ENCODE measurements at regions not wholly inside any gene's neighbourhood (a gene's known extent, or its start where the extent isn't known, plus 50 kb on each side); places are given as distances from the start of the nearest gene placed in this dataset.

DNA sequence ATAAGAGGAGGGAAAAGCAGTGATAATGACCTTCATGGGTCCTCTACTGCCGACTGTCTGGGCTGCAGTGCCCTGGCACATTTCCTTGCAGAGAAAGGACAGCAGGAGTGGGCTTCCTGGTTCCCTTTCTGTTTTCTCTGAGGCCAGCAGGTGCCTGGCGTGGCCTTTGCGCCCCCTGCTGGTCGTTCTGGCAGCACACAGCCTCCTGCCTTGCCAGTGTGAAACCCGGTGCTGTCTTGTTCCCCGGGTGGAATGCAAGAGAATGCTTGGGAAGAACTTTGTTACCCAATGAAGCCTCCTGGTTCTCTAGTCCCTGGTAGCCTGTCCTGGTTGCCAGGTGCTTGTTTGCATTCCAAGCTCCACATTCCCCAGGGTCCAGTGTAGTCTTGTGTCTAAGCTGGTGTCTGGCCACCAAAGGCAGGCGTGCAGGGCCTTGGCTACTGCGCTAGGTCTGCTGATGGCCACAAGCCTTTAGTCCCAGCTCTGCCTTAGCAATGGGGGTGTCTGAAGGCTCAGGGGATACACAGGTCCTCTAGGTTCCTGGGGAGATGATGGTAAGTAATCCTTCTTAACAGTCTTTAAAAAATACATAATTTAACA, 1392.4 kb upstream of the TMEM132C start:
- DNase-seq (ENCODE audit: low read depth in 6 of 9, low spot score in 9 of 9), result peak in 7 of 9 donors; percentile 2 to 31 (median 10)
- Histone ChIP-seq H3K27ac (ENCODE audit: low read depth in 1 of 2, low read length in 1 of 2) (no peak overlapping the region), H3K4me1 (ENCODE audit: control insufficient read depth in 2 of 2, insufficient read depth in 2 of 2, low read length in 2 of 2) (no peaks in the 10 kb centered on the region), H3K27me3 (ENCODE audit: control insufficient read depth in 2 of 2, insufficient read depth in 1 of 2, low read length in 1 of 2) (no peaks in the 10 kb centered on the region), H3K36me3 (ENCODE audit: control insufficient read depth in 2 of 2, insufficient read depth in 2 of 2, low read length in 1 of 2) (no peaks in the 10 kb centered on the region), H3K4me3 (ENCODE audit: low read length in 2 of 2) (no peak overlapping the region), H3K9me3 (ENCODE audit: control insufficient read depth in 2 of 2, insufficient read depth in 1 of 2, low read length in 1 of 2) (no peaks in the 10 kb centered on the region)
- 32% methylated on average over 8 of the region's 8 CpGs for WGBS

DNA sequence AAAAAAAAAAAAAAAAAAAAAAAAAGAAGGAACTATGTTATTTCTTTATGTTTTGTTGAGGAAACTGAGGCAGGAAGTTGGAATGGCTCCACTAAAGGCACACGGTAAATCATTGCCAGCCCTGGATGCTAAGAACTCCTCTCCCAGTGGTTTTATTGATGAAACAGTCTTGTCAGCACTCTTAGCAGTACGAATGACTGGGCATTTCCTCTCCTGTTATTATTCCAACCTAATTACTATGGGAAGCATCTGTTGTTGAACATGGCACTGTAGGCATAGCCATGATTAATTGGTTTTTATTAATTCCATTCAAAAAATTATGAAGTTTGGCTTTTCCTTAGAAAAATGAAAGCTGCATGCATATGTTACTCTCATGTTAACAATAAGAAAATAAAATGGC, 1387.1 kb upstream of the TMEM132C start:
- Histone ChIP-seq H3K9me3 (ENCODE audit: control insufficient read depth in 2 of 2, insufficient read depth in 1 of 2, low read length in 1 of 2) (no peaks in the 10 kb centered on the region), H3K27me3 (ENCODE audit: control insufficient read depth in 2 of 2, insufficient read depth in 1 of 2, low read length in 1 of 2) (no peaks in the 10 kb centered on the region), H3K4me3 (ENCODE audit: low read length in 2 of 2) (no peak overlapping the region), H3K4me1 (ENCODE audit: control insufficient read depth in 2 of 2, insufficient read depth in 2 of 2, low read length in 2 of 2) (no peaks in the 10 kb centered on the region), H3K36me3 (ENCODE audit: control insufficient read depth in 2 of 2, insufficient read depth in 2 of 2, low read length in 1 of 2) (no peaks in the 10 kb centered on the region), H3K27ac (ENCODE audit: low read depth in 1 of 2, low read length in 1 of 2) (no peak overlapping the region)
- 71% methylated on average over 2 of the region's 2 CpGs for WGBS
- no peak for DNase-seq (ENCODE audit: low read depth in 6 of 9, low spot score in 9 of 9)

DNA sequence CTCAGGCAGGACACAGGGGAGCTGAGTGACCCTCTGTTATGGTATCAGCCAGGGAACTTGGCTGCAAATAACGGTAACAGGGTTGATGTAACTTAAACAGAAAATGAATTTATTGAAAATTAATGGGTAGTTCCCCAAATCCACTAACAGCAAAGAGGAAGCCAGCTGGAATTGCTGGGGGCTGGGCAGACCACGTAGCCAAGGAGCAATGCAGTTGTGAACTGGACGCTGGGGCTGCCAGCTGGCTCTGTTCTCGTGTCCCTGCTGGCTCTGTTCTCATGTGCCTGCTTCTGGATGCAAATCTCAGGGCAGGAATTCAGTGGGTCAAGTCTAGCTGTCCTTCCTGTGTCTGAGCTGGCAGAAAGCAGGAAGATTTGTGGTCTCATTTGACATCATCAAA, 1383.3 kb upstream of the TMEM132C start:
- WGBS, result 10% methylated on average over 4 of the region's 4 CpGs
- Histone ChIP-seq H3K4me3 (ENCODE audit: low read length in 2 of 2) (no peak overlapping the region), H3K9me3 (ENCODE audit: control insufficient read depth in 2 of 2, insufficient read depth in 1 of 2, low read length in 1 of 2) (no peaks in the 10 kb centered on the region), H3K27ac (ENCODE audit: low read depth in 1 of 2, low read length in 1 of 2) (no peak overlapping the region), H3K36me3 (ENCODE audit: control insufficient read depth in 2 of 2, insufficient read depth in 2 of 2, low read length in 1 of 2) (no peaks in the 10 kb centered on the region), H3K27me3 (ENCODE audit: control insufficient read depth in 2 of 2, insufficient read depth in 1 of 2, low read length in 1 of 2) (no peaks in the 10 kb centered on the region), H3K4me1 (ENCODE audit: control insufficient read depth in 2 of 2, insufficient read depth in 2 of 2, low read length in 2 of 2) (no peaks in the 10 kb centered on the region)
- DNase-seq (ENCODE audit: low read depth in 6 of 9, low spot score in 9 of 9), result no peak

DNA sequence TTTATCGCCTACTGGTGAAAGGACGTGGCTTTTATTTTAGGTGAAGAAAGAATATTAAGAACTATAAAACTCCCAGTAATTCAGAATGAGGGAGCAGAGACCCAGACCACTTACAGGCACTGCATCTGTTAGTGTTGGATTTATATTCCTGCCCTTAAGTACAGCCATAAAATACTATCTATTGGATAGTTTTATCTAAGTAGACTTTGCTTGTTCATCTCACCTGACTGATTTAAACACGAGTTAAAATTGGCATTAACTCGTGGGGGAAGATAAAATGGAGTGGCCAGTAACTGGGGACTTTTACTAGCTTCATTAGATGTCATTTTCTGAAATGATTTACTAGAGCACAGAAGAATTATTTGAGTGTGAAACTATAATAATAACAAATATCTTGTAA, 1377.5 kb upstream of the TMEM132C start:
- Histone ChIP-seq H3K27ac (ENCODE audit: low read depth in 1 of 2, low read length in 1 of 2) (no peak overlapping the region), H3K4me3 (ENCODE audit: low read length in 2 of 2) (no peak overlapping the region), H3K4me1 (ENCODE audit: control insufficient read depth in 2 of 2, insufficient read depth in 2 of 2, low read length in 2 of 2) (no peaks in the 10 kb centered on the region), H3K27me3 (ENCODE audit: control insufficient read depth in 2 of 2, insufficient read depth in 1 of 2, low read length in 1 of 2) (no peaks in the 10 kb centered on the region), H3K36me3 (ENCODE audit: control insufficient read depth in 2 of 2, insufficient read depth in 2 of 2, low read length in 1 of 2) (no peaks in the 10 kb centered on the region), H3K9me3 (ENCODE audit: control insufficient read depth in 2 of 2, insufficient read depth in 1 of 2, low read length in 1 of 2) (no peaks in the 10 kb centered on the region)
- no peak for DNase-seq (ENCODE audit: low read depth in 6 of 9, low spot score in 9 of 9)
- WGBS, result 88% methylated on average over 4 of the region's 4 CpGs

DNA sequence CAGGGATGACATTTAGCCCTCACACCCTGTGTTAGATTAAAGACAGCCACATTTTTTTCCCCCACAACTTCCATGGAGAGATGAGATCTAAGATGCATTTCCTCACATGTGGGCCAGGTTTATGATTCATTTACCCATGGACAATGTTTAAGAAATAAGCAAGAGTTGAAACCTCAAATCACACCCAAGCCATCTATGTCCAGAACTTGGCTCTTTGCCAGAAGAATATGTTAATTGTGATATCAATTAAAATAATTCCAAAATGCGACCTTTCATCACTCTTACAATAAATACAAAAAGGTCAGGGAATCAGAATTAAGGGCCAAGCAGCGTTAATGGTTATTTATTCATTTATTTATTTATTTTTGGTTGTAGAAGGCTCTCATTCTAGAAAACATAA, 1376.9 kb upstream of the TMEM132C start:
- no peak overlapping the region for H3K27ac ChIP-seq (ENCODE audit: low read depth in 1 of 2, low read length in 1 of 2)
- H3K4me3 ChIP-seq (ENCODE audit: low read length in 2 of 2), result no peak overlapping the region
- H3K4me1 ChIP-seq (ENCODE audit: control insufficient read depth in 2 of 2, insufficient read depth in 2 of 2, low read length in 2 of 2), result no peaks in the 10 kb centered on the region
- no peaks in the 10 kb centered on the region for H3K36me3 ChIP-seq (ENCODE audit: control insufficient read depth in 2 of 2, insufficient read depth in 2 of 2, low read length in 1 of 2)
- no peaks in the 10 kb centered on the region for H3K9me3 ChIP-seq (ENCODE audit: control insufficient read depth in 2 of 2, insufficient read depth in 1 of 2, low read length in 1 of 2)
- 71% methylated on average over 2 of the region's 2 CpGs for WGBS
- no peak for DNase-seq (ENCODE audit: low read depth in 6 of 9, low spot score in 9 of 9)
- no peaks in the 10 kb centered on the region for H3K27me3 ChIP-seq (ENCODE audit: control insufficient read depth in 2 of 2, insufficient read depth in 1 of 2, low read length in 1 of 2)

DNA sequence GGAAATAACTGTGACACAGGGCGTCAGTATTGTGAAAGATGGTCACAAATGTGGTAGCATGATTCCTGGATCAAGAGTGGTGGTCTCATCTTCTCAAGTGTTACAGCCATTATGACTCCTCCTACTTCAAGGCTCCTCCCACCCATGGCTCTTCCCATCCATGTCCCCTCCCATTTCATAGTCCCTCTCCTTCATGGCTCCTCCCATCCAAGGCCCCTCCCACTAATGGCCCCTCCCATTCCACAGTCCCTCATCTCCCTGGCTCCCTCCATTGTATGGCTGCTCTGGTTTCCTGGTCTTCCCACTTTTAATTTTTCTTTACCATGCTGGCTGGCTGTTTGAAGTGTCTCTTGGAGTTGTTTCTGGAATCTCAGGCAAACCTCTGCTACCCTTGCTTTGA, 1375.2 kb upstream of the TMEM132C start:
- Histone ChIP-seq H3K27me3 (ENCODE audit: control insufficient read depth in 2 of 2, insufficient read depth in 1 of 2, low read length in 1 of 2) (no peaks in the 10 kb centered on the region), H3K9me3 (ENCODE audit: control insufficient read depth in 2 of 2, insufficient read depth in 1 of 2, low read length in 1 of 2) (no peaks in the 10 kb centered on the region), H3K36me3 (ENCODE audit: control insufficient read depth in 2 of 2, insufficient read depth in 2 of 2, low read length in 1 of 2) (no peaks in the 10 kb centered on the region), H3K4me3 (ENCODE audit: low read length in 2 of 2) (no peak overlapping the region), H3K4me1 (ENCODE audit: control insufficient read depth in 2 of 2, insufficient read depth in 2 of 2, low read length in 2 of 2) (no peaks in the 10 kb centered on the region), H3K27ac (ENCODE audit: low read depth in 1 of 2, low read length in 1 of 2) (no peak overlapping the region)
- DNase-seq (ENCODE audit: low read depth in 6 of 9, low spot score in 9 of 9), result no peak
- WGBS, result 98% methylated on average over 1 of the region's 1 CpG

DNA sequence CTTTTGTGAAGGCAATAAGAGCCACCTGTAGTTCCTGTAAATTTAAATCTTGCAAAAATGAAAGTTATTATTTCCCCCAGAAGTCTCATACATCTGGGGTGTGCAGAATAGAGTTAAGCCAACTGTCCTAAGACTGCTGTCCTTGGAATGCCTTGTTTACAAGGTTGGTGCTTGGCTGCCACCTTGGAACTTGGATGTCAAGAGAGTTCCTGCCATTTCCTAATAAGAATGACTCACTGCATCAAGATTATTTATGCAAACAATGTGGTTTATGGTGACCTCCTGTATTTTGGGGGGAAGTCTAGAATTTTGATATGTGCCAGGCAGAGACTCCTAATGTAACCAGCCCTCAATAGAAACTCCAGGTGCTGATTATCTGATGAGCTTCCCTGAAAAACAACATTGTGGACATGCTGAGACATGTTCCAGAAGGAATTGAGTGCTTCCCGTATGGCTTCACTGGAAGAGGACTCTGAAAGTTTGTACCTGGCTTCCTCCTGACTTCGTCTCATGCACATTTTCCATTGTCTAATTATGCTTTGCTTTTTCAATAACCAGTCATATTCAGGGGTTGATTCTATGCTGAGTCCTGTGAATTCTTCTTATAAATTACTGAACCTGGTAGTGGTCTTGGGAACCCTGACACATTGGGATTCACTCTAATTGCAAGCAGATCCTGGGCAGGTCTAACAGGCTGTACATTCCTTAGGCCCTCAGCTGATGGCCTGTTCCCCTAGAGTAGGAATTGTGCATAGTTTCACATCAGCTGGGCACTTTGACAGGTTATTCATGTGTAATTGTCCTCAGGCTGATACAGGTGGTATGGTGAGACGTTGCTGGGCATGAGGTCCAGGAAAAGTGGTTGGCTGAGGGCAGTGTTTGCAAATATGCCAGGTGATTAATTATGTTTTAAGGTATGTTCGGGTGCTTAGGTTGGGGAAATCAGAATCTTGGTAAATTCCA, 1370.7 kb upstream of the TMEM132C start:
- Histone ChIP-seq H3K27ac (ENCODE audit: low read depth in 1 of 2, low read length in 1 of 2) (no peak overlapping the region), H3K4me3 (ENCODE audit: low read length in 2 of 2) (no peak overlapping the region), H3K4me1 (ENCODE audit: control insufficient read depth in 2 of 2, insufficient read depth in 2 of 2, low read length in 2 of 2) (no peaks in the 10 kb centered on the region), H3K9me3 (ENCODE audit: control insufficient read depth in 2 of 2, insufficient read depth in 1 of 2, low read length in 1 of 2) (no peaks in the 10 kb centered on the region), H3K36me3 (ENCODE audit: control insufficient read depth in 2 of 2, insufficient read depth in 2 of 2, low read length in 1 of 2) (no peaks in the 10 kb centered on the region), H3K27me3 (ENCODE audit: control insufficient read depth in 2 of 2, insufficient read depth in 1 of 2, low read length in 1 of 2) (no peaks in the 10 kb centered on the region)
- 82% methylated on average over 4 of the region's 4 CpGs for WGBS
- no peak for DNase-seq (ENCODE audit: low read depth in 6 of 9, low spot score in 9 of 9)

DNA sequence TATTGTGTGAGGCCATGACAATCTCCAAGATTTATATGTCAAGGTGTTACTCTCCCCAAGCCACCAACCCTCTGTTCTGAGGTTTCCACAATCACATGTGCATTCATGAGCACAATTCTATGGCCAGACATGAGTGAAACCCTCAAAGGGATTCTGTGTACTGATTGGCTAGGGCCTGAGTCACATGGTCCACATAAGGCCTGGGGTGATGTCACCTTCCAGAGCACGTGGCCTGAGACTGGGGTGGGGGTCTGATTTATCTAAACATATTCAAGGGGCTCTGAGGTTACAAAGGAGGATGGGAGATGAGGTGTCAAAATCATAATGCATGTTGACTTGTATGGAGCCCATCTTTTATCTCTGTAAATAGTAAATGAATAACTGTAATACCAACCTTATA, 1369.9 kb upstream of the TMEM132C start:
- no peaks in the 10 kb centered on the region for H3K36me3 ChIP-seq (ENCODE audit: control insufficient read depth in 2 of 2, insufficient read depth in 2 of 2, low read length in 1 of 2)
- H3K4me3 ChIP-seq (ENCODE audit: low read length in 2 of 2), result no peak overlapping the region
- H3K9me3 ChIP-seq (ENCODE audit: control insufficient read depth in 2 of 2, insufficient read depth in 1 of 2, low read length in 1 of 2), result no peaks in the 10 kb centered on the region
- H3K27me3 ChIP-seq (ENCODE audit: control insufficient read depth in 2 of 2, insufficient read depth in 1 of 2, low read length in 1 of 2), result no peaks in the 10 kb centered on the region
- WGBS, result 48% methylated on average over 1 of the region's 1 CpG
- H3K4me1 ChIP-seq (ENCODE audit: control insufficient read depth in 2 of 2, insufficient read depth in 2 of 2, low read length in 2 of 2), result no peaks in the 10 kb centered on the region
- no peak for DNase-seq (ENCODE audit: low read depth in 6 of 9, low spot score in 9 of 9)
- H3K27ac ChIP-seq (ENCODE audit: low read depth in 1 of 2, low read length in 1 of 2), result no peak overlapping the region

DNA sequence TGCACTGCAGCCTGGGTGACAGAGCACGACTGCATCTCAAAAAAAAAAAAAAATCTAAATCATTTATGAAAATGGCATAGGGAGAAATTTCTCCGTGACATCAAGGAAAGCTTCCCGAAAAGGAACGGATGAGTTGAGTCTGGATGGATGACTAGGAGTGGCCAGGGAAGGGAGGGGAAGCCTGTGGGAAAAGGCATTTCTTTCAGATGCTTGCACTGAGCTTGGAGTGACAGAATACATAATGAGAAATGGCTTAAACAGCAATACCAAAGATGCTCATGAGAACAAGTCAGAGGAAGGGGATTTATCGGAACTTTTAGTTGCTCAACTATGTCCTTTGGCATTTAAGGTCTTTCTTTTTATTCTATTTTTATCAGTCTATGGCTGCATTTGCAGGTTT, 1369.2 kb upstream of the TMEM132C start:
- 81% methylated on average over 5 of the region's 5 CpGs for WGBS

More for the DNA sequence above, 1369.2 kb upstream of the TMEM132C start:
- Histone ChIP-seq H3K4me1 (ENCODE audit: control insufficient read depth in 2 of 2, insufficient read depth in 2 of 2, low read length in 2 of 2) (no peaks in the 10 kb centered on the region), H3K36me3 (ENCODE audit: control insufficient read depth in 2 of 2, insufficient read depth in 2 of 2, low read length in 1 of 2) (no peaks in the 10 kb centered on the region), H3K27me3 (ENCODE audit: control insufficient read depth in 2 of 2, insufficient read depth in 1 of 2, low read length in 1 of 2) (no peaks in the 10 kb centered on the region), H3K27ac (ENCODE audit: low read depth in 1 of 2, low read length in 1 of 2) (no peak overlapping the region), H3K4me3 (ENCODE audit: low read length in 2 of 2) (no peak overlapping the region), H3K9me3 (ENCODE audit: control insufficient read depth in 2 of 2, insufficient read depth in 1 of 2, low read length in 1 of 2) (no peaks in the 10 kb centered on the region)
- DNase-seq (ENCODE audit: low read depth in 6 of 9, low spot score in 9 of 9), result no peak
